GM23338 (cell line): ENCODE measurements at regions not wholly inside any gene's neighbourhood (a gene's known extent, or its start where the extent isn't known, plus 50 kb on each side); places are given as distances from the start of the nearest gene placed in this dataset.

Experiments used
- ATAC-seq: fragments of 200-7000 bp; cut with Tn5 transposase; 3 replicates; pipeline ENCODE4 v1.9.1; 2020
- DNase-seq: peaks from one replicate; pipeline ENCODE4 v3.0.0-alpha.2; 2015; ENCODE audit warnings: low spot score
- H2AFZ ChIP-seq: fragments of 200-600 bp; sonication (generic); 2 replicates; pipeline ENCODE4 v1.8.0; 2016; ENCODE audit warnings: antibody characterized with exemption, mild to moderate bottlenecking, moderate library complexity
- H3F3A ChIP-seq: fragments of 200-600 bp; sonication (generic); replicated peaks from 2 replicates; pipeline ENCODE4 v1.8.0; 2017; ENCODE audit warnings: antibody characterized with exemption, mixed run types, low read depth
- H3K27ac ChIP-seq: fragments of 200-600 bp; sonication (generic); 2 replicates; pipeline ENCODE4 v1.6.1; 2016; ENCODE audit warnings: low read depth
- H3K27me3 ChIP-seq: fragments of 200-600 bp; sonication (generic); 2 replicates; pipeline ENCODE4 v1.8.0; 2016; ENCODE audit warnings: mild to moderate bottlenecking, mixed run types, moderate library complexity; ENCODE audit not compliant: insufficient read depth
- H3K36me3 ChIP-seq: fragments of 200-600 bp; sonication (generic); 2 replicates; pipeline ENCODE4 v1.8.0; 2016; ENCODE audit warnings: mild to moderate bottlenecking; ENCODE audit not compliant: insufficient read depth
- H3K4me1 ChIP-seq: fragments of 200-600 bp; sonication (generic); 2 replicates; pipeline ENCODE4 v1.8.0; 2016; ENCODE audit warnings: mild to moderate bottlenecking, moderate library complexity; ENCODE audit not compliant: insufficient read depth
- H3K4me2 ChIP-seq: fragments of 200-600 bp; sonication (generic); 2 replicates; pipeline ENCODE4 v1.7.1; 2017; ENCODE audit warnings: mixed run types
- H3K4me3 ChIP-seq: fragments of 200-600 bp; sonication (generic); 2 replicates; pipeline ENCODE4 v1.6.1; 2016; ENCODE audit warnings: mixed run types
- H3K79me2 ChIP-seq: fragments of 200-600 bp; sonication (generic); replicated peaks from 2 replicates; pipeline ENCODE4 v1.8.0; 2017; ENCODE audit warnings: mild to moderate bottlenecking; ENCODE audit not compliant: insufficient read depth
- H3K9me2 ChIP-seq: fragments of 200-600 bp; sonication (generic); 2 replicates; pipeline ENCODE4 v1.8.0; 2017; ENCODE audit not compliant: insufficient read depth
- H4K20me1 ChIP-seq: fragments of 200-600 bp; sonication (generic); replicated peaks from 2 replicates; pipeline ENCODE4 v1.8.0; 2017; ENCODE audit warnings: mild to moderate bottlenecking; ENCODE audit not compliant: insufficient read depth
- H3K27ac Mint-ChIP-seq: 2 replicates; pipeline ENCODE4 v1.8.0; 2020; ENCODE audit warnings: inconsistent platforms, mild to moderate bottlenecking, moderate library complexity, mixed read lengths
- H3K27me3 Mint-ChIP-seq: 3 replicates; pipeline ENCODE4 v1.8.0; 2022; ENCODE audit warnings: low read depth, mild to moderate bottlenecking, moderate library complexity, mixed read lengths, inconsistent platforms; ENCODE audit not compliant: insufficient read depth, poor library complexity
- H3K36me3 Mint-ChIP-seq: 3 replicates; pipeline ENCODE4 v1.8.0; 2021; ENCODE audit warnings: low read depth, mild to moderate bottlenecking, inconsistent platforms, moderate library complexity, mixed read lengths
- H3K4me1 Mint-ChIP-seq: 3 replicates; pipeline ENCODE4 v1.8.0; 2020; ENCODE audit warnings: mild to moderate bottlenecking, inconsistent platforms, mixed read lengths
- H3K4me3 Mint-ChIP-seq: 3 replicates; pipeline ENCODE4 v1.8.0; 2021; ENCODE audit warnings: moderate library complexity, mild to moderate bottlenecking, inconsistent platforms, mixed read lengths
- H3K9me3 Mint-ChIP-seq: 3 replicates; pipeline ENCODE4 v1.8.0; 2020; ENCODE audit warnings: moderate library complexity, mild to moderate bottlenecking, inconsistent platforms, mixed read lengths
- CREB1 ChIP-seq: fragments of 250-450 bp; sonication (Bioruptor Pico); IDR thresholded peaks from 2 replicates; pipeline ENCODE4 v1.5.0; 2020; ENCODE audit warnings: low read depth, mild to moderate bottlenecking, moderate library complexity
- ETS1 ChIP-seq: IDR thresholded peaks from 2 replicates; pipeline ENCODE4 v1.6.1; 2016; ENCODE audit warnings: antibody characterized with exemption
- EZH2 ChIP-seq: fragments of 200-600 bp; sonication (generic); IDR thresholded peaks from one replicate; pipeline ENCODE4 v1.8.0; 2017; ENCODE audit warnings: antibody characterized with exemption, mild to moderate bottlenecking, low read depth; ENCODE audit not compliant: unreplicated experiment
- EZH2phosphoT487 ChIP-seq: fragments of 200-600 bp; sonication (generic); IDR thresholded peaks from one replicate; pipeline ENCODE4 v1.8.1; 2018; ENCODE audit warnings: antibody characterized with exemption; ENCODE audit not compliant: unreplicated experiment
- JUNB ChIP-seq: IDR thresholded peaks from one replicate; pipeline ENCODE4 v1.6.1; 2016; ENCODE audit warnings: antibody characterized with exemption; ENCODE audit not compliant: unreplicated experiment
- NANOG ChIP-seq: IDR thresholded peaks from 2 replicates; pipeline ENCODE4 v1.6.1; 2016; ENCODE audit warnings: antibody characterized with exemption, borderline replicate concordance
- POLR2AphosphoS5 ChIP-seq: IDR thresholded peaks from 2 replicates; pipeline ENCODE4 v1.6.1; 2016; ENCODE audit warnings: antibody characterized with exemption, low read depth
- STAT1 ChIP-seq: IDR thresholded peaks from one replicate; pipeline ENCODE4 v1.6.1; 2016; ENCODE audit warnings: antibody characterized with exemption; ENCODE audit not compliant: unreplicated experiment
- ZNF331 ChIP-seq: fragments of 250-450 bp; sonication (Bioruptor Pico); IDR thresholded peaks from 2 replicates; pipeline ENCODE4 v1.5.0; 2020; ENCODE audit warnings: low read depth, mild to moderate bottlenecking, moderate library complexity
- ZNF462 ChIP-seq: fragments of 250-450 bp; sonication (Bioruptor Pico); IDR thresholded peaks from 2 replicates; pipeline ENCODE4 v1.5.0; 2020; ENCODE audit warnings: mild to moderate bottlenecking, moderate library complexity

DNA sequence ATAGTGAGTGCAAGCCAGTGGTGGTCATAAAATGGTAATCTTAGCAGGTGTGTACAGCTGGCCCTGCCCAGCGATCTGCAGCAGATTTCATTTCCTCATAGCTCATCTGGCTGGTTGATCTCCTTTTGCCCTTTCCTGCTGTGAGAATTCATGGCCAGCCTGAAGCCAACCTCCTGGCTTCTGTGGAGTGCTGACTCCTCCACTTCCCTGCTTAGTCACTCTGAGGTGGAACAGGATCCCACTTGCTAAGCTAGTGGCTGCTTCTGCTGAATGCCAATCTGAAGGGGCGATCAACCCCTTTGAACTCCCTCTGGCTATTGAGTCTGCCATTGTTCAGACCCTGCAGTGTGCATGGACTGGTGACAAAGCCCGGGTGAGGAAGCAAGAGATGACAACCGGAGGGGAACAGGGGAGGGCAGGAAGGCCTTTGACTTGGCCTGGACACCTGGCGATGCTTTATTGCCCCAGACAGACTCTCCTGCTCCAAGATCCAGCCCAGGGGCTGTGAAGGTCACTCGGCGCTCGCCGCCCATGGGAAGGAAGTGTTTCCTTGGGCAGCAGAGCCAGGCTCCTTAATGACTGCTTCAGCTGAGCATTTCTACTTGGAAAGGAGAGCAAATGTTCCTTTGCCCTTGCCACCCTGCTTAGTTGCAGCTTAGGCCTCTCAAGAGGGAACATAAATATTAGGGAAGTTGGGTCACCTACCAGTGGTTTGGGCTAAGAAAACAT lies 341.1 kb downstream of the ZSWIM6 start:
- H3K4me2 ChIP-seq = no peak overlapping the region
- H3K4me3 Mint-ChIP-seq = no peak overlapping the region

GRCh38 chr5:61674378-61674777 lies 342.3 kb downstream of the ZSWIM6 start:
- peaks cover 7% of the 10 kb centered on the region for H3K4me1 Mint-ChIP-seq
- no peak overlapping the region for H3K27ac Mint-ChIP-seq
- Histone ChIP-seq H3K79me2 (no peaks in the 10 kb centered on the region), H3K4me1 (peaks cover 2% of the 10 kb centered on the region; the same call in 1 of the 2 replicates), H2AFZ (no peak overlapping the region; the same call in 1 of the 2 replicates), H3K4me2 (no peak overlapping the region), H3K9me2 (peaks cover 2% of the 10 kb centered on the region; the same call in 1 of the 2 replicates), H4K20me1 (no peaks in the 10 kb centered on the region), H3K27ac (no peak overlapping the region), H3K27me3 (no peaks in the 10 kb centered on the region), H3F3A (no peaks in the 10 kb centered on the region), H3K36me3 (no peaks in the 10 kb centered on the region), H3K4me3 (no peak overlapping the region)
- ATAC-seq (no peak), DNase-seq (no peak)
- H3K36me3 Mint-ChIP-seq = no peaks in the 10 kb centered on the region
- no peaks in the 10 kb centered on the region; the same call in 2 of the 3 replicates for H3K9me3 Mint-ChIP-seq
- H3K4me3 Mint-ChIP-seq = no peak overlapping the region
- peaks cover 2% of the 10 kb centered on the region for H3K27me3 Mint-ChIP-seq
- TF ChIP-seq NANOG (no peak), CREB1 (CRISPR knock-in tag) (no peak), ETS1 (no peak), EZH2phosphoT487 (no peak), POLR2AphosphoS5 (no peak), ZNF462 (CRISPR knock-in tag) (no peak), STAT1 (no peak)

More for the DNA sequence above, 341.1 kb downstream of the ZSWIM6 start:
- no peaks in the 10 kb centered on the region for H3K36me3 Mint-ChIP-seq
- no peak overlapping the region for H3K4me3 ChIP-seq
- ATAC-seq (no peak), DNase-seq (no peak)
- no peaks in the 10 kb centered on the region for H4K20me1 ChIP-seq
- H3K9me2 ChIP-seq = 0 out of 2 replicates have a peak, but pooled peaks cover 2% of the 10 kb centered on the region
- H3K27me3 Mint-ChIP-seq = peaks cover 2% of the 10 kb centered on the region
- no peaks in the 10 kb centered on the region for H3K79me2 ChIP-seq
- H3K36me3 ChIP-seq = no peaks in the 10 kb centered on the region
- no peaks in the 10 kb centered on the region for H3F3A ChIP-seq
- no peaks in the 10 kb centered on the region for H3K27me3 ChIP-seq
- H2AFZ ChIP-seq = no peak overlapping the region
- H3K4me1 Mint-ChIP-seq = peaks cover 3% of the 10 kb centered on the region; the same call in 2 of the 3 replicates
- H3K4me1 ChIP-seq = no peaks in the 10 kb centered on the region
- no peak overlapping the region for H3K27ac ChIP-seq
- TF ChIP-seq CREB1 (CRISPR knock-in tag) (no peak), EZH2 (no peak), POLR2AphosphoS5 (no peak), ETS1 (no peak), STAT1 (no peak), ZNF331 (no peak), JUNB (no peak)
- H3K9me3 Mint-ChIP-seq = no peaks in the 10 kb centered on the region; the same call in 2 of the 3 replicates
- no peak overlapping the region for H3K27ac Mint-ChIP-seq
